GM12873 (cell line): ENCODE measurements at regions not wholly inside any gene's neighbourhood (a gene's known extent, or its start where the extent isn't known, plus 50 kb on each side); places are given as distances from the start of the nearest gene placed in this dataset.

Experiments used
- CTCF ChIP-seq: IDR thresholded peaks from 2 replicates; pipeline ENCODE4 v1.5.1; 2012; ENCODE audit warnings: low read depth, mild to moderate bottlenecking, moderate library complexity, low read length, control low read depth; ENCODE audit not compliant: insufficient read depth; ENCODE audit errors: missing control alignments

GRCh38 chr2:167832868-167833287, 414.5 kb downstream of the STK39 start:
- no peak for TF ChIP-seq CTCF

GRCh38 chr2:167827352-167828097, 419.9 kb downstream of the STK39 start:
- no peak for TF ChIP-seq CTCF

- no peak for TF ChIP-seq CTCF
Observed at GRCh38 chr2:167826906-167827305, 420.5 kb downstream of the STK39 start.

GRCh38 chr2:167825664-167826063, 421.7 kb downstream of the STK39 start:
- no peak for TF ChIP-seq CTCF

- no peak for TF ChIP-seq CTCF
Observed at GRCh38 chr2:167822690-167823465, 424.5 kb downstream of the STK39 start.

- TF ChIP-seq CTCF: no peak
Observed at GRCh38 chr2:167820488-167820887, 426.9 kb downstream of the STK39 start.

- no peak for TF ChIP-seq CTCF
Observed at GRCh38 chr2:167818521-167818920, 428.9 kb downstream of the STK39 start.
